CMK (cell line): ENCODE measurements at regions not wholly inside any gene's neighbourhood (a gene's known extent, or its start where the extent isn't known, plus 50 kb on each side); places are given as distances from the start of the nearest gene placed in this dataset.
"Not testable (repeated sequence)": the region's sequence is repeated elsewhere in the genome, so short reads cannot be mapped to it uniquely, and the experiment has no call there.

ENCODE experiments used
- DNase-seq: peaks from one replicate; pipeline ENCODE4 v3.0.0-alpha.2; 2010; ENCODE audit warnings: low read depth

DNA sequence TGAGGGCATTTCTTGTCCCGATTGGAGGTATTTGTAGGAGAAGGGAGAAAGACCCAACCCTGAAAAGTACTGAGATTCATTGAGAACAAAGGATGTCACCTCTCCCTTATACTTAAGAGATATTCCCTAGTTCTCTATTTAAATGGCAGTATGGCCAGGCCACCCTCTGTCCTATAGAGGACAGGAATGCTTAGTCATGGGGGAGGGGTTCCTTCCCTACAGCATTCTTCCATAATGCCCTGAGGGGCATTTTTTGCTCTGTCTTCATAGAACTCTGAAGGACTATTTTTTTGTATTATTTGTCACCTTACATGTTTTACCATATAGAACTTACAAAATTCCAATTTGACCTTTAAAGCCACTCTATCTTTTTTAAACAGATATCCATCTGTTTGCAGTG is 176.3 kb downstream of the TMEM161B start:
- no peak for DNase-seq

GRCh38 chr5:88090506-88090905 is 178.1 kb downstream of the TMEM161B start:
- DNase-seq, result no peak

DNA sequence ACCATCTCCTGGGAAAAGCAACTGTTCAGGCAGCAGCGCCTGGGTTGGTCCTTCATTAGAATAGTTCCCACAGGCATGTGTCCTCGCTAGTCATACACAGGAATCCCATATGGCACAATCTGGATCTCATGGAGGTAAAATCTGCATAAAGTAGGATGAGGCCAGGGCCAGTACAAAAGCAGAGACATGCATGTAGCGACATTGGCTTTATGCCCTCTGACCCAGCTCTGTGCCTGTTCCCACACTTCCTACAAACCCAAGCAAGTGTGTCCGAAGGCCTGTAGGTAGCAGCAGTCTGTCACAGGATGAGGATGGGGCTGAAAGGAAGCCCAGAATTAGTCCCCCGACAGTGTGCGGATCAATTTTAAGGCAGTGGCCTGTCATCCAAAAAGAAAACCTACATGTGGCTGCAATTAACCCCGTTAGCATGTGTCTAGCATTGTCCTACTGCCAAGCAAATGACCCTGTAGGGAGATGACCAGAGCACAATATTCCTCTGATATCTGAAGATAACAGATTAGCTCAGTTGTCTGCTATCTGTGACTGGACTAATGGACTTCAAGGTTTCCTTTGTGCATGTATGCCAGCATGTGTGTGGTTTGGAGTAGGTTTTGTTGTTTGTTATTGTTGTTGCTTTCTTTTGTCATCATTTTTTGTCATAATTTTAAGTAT is 178.8 kb downstream of the TMEM161B start:
- DNase-seq, result no peak

- DNase-seq, result no peak
Observed at GRCh38 chr5:88085462-88085861, 183.2 kb downstream of the TMEM161B start.

DNA sequence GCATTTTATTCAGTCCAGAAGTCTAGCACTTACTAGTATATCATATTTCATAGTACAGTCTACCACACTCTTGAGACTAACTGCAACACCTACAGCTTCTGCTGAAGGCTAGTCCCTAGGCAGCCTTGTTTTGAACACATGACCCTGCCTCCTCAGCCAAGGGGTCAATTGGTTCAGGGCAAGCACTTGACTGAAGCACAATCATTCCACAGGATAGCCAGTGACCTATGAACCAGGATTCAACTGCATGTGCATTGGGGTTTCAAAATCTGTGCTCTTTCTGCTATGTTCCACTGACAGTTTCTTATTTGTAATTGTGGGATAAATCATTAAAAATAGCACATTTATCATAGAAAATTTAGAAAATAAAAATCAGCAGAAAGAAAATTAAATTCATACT is 186.8 kb downstream of the TMEM161B start:
- DNase-seq, result no peak

DNA sequence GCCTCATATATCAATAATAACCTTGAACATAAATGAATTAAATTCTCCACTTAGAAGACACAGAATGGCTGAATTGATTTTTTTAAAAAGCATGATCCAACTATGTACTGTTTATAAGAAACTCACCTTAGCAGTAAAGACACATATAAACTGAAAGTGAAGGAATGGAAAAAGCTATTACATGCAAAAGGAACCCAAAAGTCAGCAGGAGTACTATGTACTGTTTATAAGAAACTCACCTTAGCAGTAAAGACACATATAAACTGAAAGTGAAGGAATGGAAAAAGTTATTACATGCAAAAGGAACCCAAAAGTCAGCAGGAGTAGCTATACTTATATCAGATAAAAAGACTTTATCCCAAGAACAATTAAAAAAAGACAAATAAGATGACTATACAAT is 204.8 kb downstream of the TMEM161B start:
- no peak for DNase-seq

DNA sequence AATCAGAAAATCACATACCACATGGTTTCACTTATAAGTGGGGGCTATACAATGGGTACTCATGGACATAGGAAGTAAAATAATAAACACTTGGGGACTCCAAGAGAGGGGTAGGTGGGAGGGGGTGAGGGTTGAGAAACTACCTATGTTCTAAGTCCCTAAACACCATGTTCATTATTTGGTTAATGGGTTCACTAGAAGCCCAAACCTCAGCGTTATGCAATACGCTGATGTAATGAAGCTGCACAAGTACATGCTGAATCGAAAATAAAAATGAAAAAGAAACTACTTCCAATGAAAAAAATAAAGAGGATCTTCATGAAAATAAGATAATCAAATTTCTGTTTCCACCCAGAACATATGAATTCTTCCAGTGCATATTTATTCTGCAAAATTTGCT is 208.5 kb downstream of the TMEM161B start:
- no peak for DNase-seq

- DNase-seq, result no peak
Observed at GRCh38 chr5:88058625-88059024, 210.0 kb downstream of the TMEM161B start.

- DNase-seq, result not testable (repeated sequence)
Observed at GRCh38 chr5:88052468-88052867, 216.2 kb downstream of the TMEM161B start.

DNA sequence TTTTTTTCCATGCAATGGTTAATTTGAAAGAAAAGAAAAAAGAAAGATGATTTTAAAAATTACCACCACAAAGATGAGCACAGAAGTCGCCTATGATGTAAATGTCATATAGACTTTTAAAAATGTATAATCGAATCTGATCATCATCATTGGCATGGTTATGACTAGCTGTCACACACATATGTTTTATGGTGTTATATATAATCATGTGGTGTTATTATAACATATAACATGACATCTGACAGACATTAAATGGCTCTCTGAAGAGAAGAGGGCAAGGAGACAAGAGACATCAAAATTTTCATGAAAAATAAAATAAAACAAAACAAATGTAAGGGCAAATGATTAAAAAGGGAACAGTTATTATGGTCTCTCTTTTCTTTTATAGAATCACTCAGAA is 217.5 kb downstream of the TMEM161B start:
- DNase-seq, result no peak

DNA sequence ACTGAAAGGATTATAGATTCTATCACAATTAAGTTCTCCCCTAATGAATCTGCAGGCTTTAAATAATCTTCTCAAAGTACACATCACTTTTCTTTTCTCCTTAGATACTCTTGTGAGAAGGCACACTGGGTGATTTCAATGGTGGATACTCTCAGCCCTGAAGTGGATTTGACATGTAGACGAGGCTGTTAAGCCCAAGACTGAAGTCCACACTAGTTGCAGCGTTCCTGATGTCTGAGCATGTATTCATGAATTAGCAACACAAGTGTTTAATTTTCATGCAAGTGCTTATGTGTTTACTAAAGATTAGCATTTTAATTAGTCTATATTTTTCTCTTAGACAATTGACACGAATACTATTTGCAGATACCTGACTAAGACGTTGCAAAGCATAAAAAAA is 218.9 kb downstream of the TMEM161B start:
- no peak for DNase-seq

GRCh38 chr5:88049156-88049555 is 219.5 kb downstream of the TMEM161B start:
- no peak for DNase-seq

DNA sequence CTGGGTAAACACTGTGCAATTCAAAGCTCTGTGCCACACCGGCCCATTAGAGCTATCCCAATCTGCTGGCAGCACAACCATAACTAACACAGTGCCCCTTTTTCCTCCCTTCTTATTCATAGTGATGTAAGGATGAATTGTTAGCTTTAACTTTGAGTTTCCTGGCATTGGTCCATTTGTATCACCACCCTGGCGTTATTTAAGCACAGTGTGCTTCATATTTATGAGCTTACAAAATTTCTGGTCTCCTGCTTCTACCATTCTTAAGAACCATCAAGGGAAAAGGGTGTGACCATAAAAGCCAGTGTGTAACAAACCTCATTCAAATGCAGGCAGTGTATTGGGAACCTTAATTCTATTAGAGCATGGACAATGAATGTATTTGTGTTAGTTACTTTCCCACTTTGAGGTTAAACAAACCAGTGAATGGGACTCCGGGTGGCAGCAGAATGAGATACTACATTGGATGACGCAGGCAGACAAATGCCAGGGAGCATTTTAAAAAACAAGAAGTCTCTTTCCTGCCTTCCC is 222.6 kb downstream of the TMEM161B start:
- no peak for DNase-seq

- DNase-seq, result no peak
Observed at GRCh38 chr5:88045165-88045564, 223.5 kb downstream of the TMEM161B start.

- no peak for DNase-seq
Observed at GRCh38 chr5:88034520-88034919, 234.1 kb downstream of the TMEM161B start.

DNA sequence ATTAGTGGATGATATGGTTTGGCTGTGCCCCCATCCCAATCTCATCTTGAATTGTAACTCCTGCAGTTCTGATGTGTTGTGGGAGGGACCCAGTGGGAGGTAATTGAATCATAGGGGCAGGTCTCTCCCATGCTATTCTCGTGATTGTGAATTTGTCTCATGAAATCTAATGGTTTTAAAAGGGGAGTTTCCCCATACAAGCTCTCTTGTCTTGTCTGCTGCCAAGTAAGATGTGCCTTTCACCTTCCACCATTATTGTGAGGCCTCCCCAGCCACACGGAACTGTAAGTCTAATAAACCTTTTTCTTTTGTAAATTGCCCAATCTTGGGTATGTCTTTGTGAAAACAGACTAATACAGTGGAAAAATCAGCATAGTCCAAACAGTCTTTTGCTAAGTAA is 235.5 kb downstream of the TMEM161B start:
- DNase-seq, result no peak

DNA sequence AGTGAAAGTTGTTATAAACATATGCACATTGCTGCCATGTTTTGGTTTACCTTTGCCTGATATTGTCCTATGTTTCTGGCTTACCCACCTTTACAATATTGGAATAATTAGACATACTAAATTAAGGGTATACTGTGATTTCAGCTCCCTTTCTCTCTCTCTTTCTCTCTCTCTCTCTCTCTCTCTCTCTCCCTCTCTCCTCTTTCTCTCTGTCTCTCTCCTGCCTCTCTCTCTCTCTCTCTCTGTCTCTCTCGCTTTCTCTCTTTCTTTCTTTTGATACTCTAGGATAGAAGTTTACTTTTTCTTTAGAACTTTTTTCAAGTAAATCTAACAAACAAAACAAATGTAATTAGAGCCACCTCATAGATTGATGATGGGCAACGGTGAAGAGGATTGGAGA is 239.6 kb downstream of the TMEM161B start:
- no peak for DNase-seq

- DNase-seq, result no peak
Observed at GRCh38 chr5:88021141-88021540, 247.5 kb downstream of the TMEM161B start.

GRCh38 chr5:88014984-88015383 is 253.7 kb downstream of the TMEM161B start:
- DNase-seq, result not testable (repeated sequence)

DNA sequence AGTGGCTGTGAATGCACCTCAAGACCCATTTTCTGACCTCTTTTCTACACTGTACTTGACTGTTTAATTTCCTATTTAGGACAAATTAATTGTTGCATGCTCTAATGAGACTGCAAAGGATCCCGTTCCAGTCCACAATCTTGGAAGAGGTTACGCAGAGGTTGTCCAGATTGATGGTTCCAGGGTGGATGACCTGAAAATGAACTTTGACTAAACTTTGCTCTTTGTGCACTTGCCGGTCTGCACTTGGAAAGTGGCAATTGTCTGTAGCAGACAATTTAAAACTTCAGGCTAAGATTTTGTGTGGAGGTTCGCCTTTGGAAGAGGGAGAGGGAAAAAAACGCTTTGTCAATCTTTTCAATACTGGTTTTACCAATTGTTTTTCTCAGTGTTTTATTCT is 267.8 kb downstream of the TMEM161B start:
- DNase-seq, result no peak

- no peak for DNase-seq
Observed at GRCh38 chr5:87997662-87998061, 271.0 kb downstream of the TMEM161B start.

DNA sequence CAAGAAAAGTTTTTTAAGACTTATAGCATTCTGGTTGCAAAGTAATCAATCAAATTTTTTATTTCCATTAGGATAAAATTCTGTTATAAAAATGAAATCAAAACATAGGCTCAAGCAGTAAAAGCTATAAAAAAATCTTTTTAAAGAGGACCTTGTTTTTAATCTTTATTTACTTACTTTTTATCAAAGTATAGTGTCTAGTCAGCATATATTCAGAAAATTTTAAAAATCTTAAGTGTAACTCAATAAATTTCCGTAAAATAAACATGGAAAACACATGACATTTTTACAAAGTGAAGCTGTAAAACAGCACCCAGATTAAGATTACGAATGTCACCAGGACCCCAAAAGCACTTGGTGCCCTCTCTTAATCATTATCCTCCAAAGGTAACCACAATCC is 302.4 kb downstream of the TMEM161B start:
- DNase-seq, result no peak

DNA sequence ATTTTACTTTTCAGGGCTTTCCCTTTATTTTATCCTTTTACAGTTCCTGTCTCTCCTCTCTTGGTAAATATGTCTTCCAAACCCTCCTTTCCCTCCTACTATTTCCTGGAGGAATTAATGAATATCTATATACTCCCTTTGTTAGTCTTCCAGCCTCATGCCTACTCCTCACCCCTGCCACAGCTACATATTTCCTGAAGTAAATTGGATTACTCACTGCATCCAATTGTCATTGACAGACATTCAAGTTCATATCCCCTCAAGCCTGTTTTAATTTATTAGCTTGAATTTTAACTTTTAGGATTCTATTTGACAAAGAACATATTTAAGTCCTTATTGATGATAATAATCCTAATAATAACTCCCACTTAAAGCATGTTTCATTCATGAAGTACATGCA is 314.5 kb downstream of the TMEM161B start:
- no peak for DNase-seq

- no peak for DNase-seq
Observed at GRCh38 chr5:87951661-87952060, 317.0 kb downstream of the TMEM161B start.
